ENCODE measurements at regions not wholly inside any gene's neighbourhood (a gene's known extent, or its start where the extent isn't known, plus 50 kb on each side); places are given as distances from the start of the nearest gene placed in this dataset.
A peak's percentile ranks its signal among the peaks of the same experiment; 100 is the strongest.
"Not testable (repeated sequence)": the region's sequence is repeated elsewhere in the genome, so short reads cannot be mapped to it uniquely, and the experiment has no call there.

- no peak for TF ChIP-seq CTCF (IDR thresholded peaks at IDR 0.05; ENCODE audit: borderline replicate concordance, insufficient read depth, low read depth, low read length)
- H3K4me3 ChIP-seq (ENCODE audit: low read depth, low read length) = no peak overlapping the region
Measured at GRCh38 chr11:13208921-13209320, 68.7 kb upstream of the BMAL1 start.

- H3K4me3 ChIP-seq (ENCODE audit: low read depth, low read length) = no peak overlapping the region
- no peak for TF ChIP-seq CTCF (IDR thresholded peaks at IDR 0.05; ENCODE audit: borderline replicate concordance, insufficient read depth, low read depth, low read length)
Measured at GRCh38 chr11:13209379-13209778, 68.2 kb upstream of the BMAL1 start.

- H3K4me3 ChIP-seq (ENCODE audit: low read depth, low read length) = no peak overlapping the region
- TF ChIP-seq CTCF (IDR thresholded peaks at IDR 0.05; ENCODE audit: borderline replicate concordance, insufficient read depth, low read depth, low read length) = peak; percentile 47; the same call in 1 of the 2 replicates
Measured at GRCh38 chr11:13210424-13210823, 67.2 kb upstream of the BMAL1 start.

GRCh38 chr11:13214276-13214675 lies 63.3 kb upstream of the BMAL1 start:
- TF ChIP-seq CTCF (IDR thresholded peaks at IDR 0.05; ENCODE audit: borderline replicate concordance, insufficient read depth, low read depth, low read length) = no peak
- no peak overlapping the region for H3K4me3 ChIP-seq (ENCODE audit: low read depth, low read length)

- no peak overlapping the region for H3K4me3 ChIP-seq (ENCODE audit: low read depth, low read length)
- no peak for TF ChIP-seq CTCF (IDR thresholded peaks at IDR 0.05; ENCODE audit: borderline replicate concordance, insufficient read depth, low read depth, low read length)
Measured at GRCh38 chr11:13215149-13215548, 62.4 kb upstream of the BMAL1 start.

GRCh38 chr11:13216019-13216710 lies 61.4 kb upstream of the BMAL1 start:
- no peak overlapping the region for H3K4me3 ChIP-seq (ENCODE audit: low read depth, low read length)
- no peak for TF ChIP-seq CTCF (IDR thresholded peaks at IDR 0.05; ENCODE audit: borderline replicate concordance, insufficient read depth, low read depth, low read length)

GRCh38 chr11:13216711-13217075 lies 60.9 kb upstream of the BMAL1 start:
- no peak for TF ChIP-seq CTCF (IDR thresholded peaks at IDR 0.05; ENCODE audit: borderline replicate concordance, insufficient read depth, low read depth, low read length)
- H3K4me3 ChIP-seq (ENCODE audit: low read depth, low read length) = no peak overlapping the region

GRCh38 chr11:13218685-13219084 lies 58.9 kb upstream of the BMAL1 start:
- H3K4me3 ChIP-seq (ENCODE audit: low read depth, low read length) = not testable (repeated sequence)

All from GM12875 (cell line).